Esophagus mucosa (tissue), 1 donor: ENCODE measurements at regions not wholly inside any gene's neighbourhood (a gene's known extent, or its start where the extent isn't known, plus 50 kb on each side); places are given as distances from the start of the nearest gene placed in this dataset.

Source experiments
- ATAC-seq: fragments of 200-7000 bp; cut with Tn5 transposase; one replicate; pipeline ENCODE4 v1.9.1; 2020
- donor health status: DM: yes; HTN: yes; CAD: no.

DNA sequence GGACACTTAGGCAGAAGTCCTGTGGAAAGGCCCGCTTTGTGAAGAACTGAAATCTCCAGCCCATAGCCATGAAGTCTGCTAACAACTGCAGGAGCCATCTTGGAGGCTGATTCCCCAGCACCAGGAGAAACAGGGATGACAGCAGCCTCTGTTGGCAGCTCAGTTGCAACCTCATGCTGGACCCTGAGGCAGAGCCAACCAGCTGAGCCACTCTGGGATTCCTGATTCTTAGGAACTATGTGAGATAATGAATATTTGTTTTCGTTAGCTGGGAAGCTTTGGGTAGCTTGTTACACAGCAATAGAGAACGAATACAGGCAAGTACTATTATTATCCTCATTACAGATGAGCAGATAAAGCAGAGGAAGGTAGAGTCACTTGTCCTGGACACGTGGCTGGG lies 210.5 kb upstream of the ANKH start:
- ATAC-seq: no peak

DNA sequence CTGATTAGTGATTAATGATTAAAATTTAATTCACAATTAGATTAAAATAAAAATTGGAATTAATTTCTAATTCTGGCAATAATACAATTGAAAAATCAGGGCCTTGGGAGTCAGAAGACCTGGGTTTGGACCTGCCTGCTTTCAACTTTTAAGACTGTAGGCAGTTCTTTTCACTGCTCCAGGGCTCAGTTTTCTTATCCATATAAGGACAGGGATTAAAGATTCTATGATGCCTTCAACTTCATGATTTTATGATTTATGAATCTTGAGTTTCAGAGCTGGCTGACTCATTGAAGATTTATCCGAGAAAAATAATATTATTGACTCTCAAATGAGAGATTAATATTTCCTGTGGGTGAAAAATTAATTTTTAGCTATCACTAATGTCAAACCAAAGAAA lies 208.6 kb upstream of the ANKH start:
- ATAC-seq: no peak

DNA sequence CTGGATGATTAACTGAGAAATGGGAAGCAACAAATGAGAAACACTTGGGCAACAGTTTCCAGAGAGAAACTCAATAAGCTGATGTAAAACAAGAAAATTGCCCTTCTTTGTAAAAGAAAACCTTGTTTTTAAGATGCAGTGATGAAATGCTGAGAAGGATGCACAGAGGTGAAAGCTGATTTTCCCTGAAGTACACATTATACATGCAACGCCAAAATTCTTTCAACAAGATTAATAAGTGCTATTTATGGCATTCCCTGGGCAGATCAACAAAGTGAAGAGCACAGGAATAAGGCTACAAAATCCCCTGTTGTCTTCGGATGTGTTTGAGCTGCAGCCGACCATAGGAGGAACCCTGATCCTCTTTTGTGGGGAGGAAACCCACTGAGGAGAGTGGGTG lies 208.0 kb upstream of the ANKH start:
- no peak for ATAC-seq

DNA sequence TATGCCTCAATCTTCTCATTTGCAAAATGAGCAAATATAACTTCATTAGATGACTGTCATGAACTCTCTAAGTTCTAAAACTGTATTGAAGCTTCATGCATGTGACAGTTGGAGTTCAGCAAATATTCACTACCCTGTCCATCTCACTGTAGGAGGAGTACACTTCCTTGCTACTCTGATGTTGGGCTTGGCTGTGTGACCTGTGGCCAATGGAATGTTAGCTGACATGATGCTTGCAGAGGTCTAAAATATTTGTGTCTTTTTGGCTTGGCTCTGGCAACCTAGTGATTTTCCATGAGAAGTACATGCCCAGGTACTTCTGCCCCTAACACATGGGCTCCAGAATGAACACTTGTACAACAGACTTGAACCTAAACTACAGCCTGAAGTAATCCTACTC lies 203.1 kb upstream of the ANKH start:
- no peak for ATAC-seq

DNA sequence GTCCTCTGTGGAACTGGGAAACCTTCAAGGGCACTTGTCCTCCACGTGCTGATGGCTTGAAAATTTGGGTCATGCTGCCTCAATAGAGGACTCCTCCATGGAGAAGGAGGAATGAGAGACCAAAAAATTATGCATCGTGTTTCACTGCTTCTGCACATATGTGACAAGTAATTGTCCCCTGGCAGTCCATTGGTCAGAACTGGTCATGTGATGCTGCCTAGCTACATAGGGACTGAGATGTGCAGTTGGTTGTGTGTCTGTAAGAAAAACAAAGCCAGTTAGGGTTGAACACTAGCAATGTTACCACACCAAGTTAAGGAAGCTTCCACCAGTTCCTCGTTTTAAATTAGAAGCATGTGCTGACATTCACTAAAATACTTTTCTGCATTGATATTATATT lies 201.9 kb upstream of the ANKH start:
- ATAC-seq: no peak

DNA sequence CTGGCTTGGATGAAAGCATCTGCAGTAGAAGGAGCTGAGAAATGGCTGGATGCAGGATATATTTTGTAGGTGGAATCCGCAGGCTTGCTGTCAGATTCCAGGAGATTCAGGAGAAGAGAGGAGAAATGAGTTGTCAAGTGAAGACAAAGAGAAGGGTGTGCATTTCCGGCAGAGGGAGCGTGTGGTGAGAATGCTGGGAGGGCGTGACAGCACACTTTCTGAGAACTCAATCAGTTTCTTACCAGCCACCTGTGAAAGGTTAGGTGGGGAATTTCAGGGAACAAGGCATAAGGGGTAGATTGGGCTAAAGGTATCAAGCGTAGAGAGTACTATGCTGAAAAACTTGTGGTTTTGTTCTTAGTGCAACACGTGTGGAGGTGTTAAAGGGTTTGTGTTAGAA lies 199.3 kb upstream of the ANKH start:
- ATAC-seq: no peak

DNA sequence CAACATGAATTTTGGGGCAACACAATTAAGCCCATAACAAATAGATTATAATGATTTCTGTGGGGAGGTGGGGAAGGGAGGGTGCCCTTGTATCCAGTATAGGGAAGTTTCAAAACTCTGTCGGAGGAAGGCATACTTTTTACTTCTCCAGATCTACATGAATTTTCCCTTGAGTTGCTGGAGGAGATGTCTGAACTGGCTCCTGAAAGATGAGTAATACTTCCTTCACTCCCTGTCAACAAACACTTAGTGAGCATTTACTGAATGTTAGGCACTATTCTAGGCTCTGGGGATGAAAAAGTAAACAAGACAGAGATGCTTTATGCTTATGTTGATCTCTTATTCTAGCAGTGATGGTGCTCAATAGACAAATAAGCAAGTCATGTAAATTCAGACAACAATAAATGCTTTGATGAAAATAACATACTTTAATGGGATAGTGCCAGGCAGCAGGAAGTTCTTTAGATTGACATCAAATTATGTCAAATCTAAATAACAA lies 197.9 kb upstream of the ANKH start:
- ATAC-seq: peak; percentile 46

DNA sequence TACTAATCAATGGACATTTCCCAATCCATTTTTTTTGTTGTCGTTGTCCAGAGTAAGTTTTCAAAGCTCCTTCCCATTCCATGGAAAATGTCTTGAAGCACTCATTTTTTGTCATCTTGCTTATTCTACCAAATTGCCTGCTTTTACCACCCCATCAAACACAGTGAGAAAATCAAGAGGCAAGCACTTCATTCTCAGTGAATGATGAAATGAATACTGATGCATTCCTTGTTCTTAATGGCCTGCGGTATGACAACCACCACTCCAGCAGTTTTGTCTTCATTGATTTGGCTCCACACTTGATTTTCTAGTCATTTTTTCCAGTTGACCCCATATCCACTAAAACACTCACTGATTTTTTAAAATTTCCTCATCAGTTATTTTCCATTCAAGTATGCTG lies 193.5 kb upstream of the ANKH start:
- no peak for ATAC-seq

DNA sequence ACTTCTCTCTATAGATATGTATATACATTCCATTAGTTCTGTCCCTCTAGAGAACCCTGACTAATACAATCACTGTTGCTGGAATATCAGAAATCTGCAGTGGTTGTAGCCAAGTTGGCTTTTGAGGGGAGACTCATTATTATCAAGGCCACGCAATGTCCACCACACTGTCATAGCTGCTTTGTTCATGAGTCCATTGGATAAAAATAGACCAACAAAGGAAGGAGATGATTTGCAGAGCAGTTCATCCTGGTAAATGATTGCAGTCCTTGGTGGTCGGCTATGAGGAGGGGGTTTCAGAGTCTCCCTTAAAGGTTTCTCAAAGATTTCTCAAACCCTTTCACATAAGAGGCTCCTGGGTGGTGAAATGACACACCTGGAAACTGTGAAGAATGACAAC lies 192.8 kb upstream of the ANKH start:
- no peak for ATAC-seq

DNA sequence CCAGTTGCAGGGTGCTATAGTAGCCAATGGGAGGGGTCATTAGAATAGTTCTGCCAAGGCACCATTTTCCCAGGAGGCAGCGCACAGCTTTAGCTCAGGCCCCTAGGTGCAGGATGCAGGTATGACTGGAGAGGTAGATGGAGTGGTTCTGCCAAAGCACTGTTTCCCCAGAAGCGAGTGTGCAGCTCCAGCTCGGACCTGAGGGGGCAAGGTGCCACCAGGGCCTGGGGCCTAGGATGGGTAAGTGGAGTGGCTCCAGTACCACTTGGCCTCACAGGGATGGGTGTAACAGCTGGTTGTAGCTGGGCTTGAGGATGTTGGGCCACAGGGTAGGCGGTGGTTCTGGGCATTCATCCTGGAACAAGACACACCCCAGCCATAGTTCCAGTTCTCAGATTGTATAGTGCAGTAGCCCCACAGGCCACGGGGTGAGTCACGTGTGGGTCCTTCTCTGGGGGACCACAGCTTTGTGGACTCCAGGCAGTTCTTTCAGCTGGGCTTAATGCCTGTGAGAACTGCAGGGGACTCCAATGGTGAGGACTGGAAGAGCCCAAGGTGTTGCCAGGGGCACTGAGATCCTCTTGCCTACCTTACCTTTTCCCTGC lies 185.5 kb upstream of the ANKH start:
- no peak for ATAC-seq

DNA sequence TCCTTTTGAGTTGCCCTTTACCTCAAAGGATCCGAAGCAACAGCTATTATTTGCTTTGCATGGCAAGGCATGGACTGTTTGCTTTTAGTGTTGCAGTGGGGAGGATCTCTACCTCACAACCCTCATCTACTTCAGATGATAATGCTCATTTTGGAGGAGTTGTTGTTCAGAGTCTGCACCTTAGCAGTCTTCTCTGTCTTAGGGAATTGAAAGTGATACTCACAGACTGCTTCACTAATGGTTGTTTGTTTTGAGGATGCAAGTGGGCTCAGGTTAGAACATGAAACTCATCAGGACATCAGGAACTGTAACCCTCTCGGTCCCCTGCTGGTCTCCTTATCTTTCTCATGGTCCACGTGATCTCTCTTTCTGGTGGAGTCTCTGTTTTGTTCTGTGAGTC lies 172.9 kb upstream of the ANKH start:
- no peak for ATAC-seq

DNA sequence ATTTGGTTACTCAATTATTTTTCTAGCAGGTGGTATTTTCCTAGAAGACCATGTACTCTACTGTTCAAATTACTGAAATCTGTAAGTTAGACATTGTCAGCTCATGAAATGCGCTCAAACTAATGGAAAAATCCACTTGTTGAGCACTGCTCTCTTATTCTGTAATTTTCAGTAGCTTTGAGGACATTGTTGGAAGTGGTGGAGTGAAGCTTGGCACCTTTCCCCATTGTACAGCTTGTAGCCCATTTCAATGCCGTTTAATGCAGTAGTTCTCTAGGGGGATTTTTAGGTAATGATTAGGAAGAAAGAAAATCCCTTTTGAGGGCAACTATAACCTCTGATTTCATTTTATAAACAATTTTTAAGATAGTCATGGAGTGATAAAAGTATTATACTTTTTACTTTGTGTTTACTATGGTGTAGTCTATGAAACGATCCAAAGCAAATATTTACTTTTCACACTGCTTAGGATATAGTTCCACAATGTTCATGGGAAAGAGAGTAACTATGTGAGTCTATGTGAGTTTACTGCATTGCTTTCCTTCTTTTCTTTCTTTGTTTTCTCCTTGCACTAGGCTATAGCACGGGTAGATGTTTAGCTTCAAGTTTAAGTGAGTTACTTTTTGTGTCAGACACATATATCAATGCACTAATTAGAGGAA lies 165.8 kb upstream of the ANKH start:
- ATAC-seq: no peak

DNA sequence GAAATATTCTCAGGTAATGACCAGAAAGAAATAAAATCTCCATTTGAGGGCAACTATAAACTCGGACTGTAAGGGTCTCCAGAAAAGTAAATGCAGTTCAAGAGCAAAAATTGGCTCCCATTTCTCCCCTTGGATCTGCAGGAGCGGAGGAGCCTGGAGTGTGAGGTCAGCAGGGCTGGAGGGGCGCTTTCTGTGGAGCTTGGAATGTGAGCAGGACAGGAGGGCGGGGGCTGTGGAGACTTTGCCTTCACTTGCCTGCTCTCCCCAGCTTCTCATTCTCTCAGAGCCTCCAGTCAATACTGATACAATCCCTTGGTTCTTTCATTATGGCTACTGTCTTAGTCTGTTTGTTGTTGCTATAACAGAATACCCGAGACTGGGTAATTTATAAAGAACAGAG lies 162.8 kb upstream of the ANKH start:
- ATAC-seq: no peak

DNA sequence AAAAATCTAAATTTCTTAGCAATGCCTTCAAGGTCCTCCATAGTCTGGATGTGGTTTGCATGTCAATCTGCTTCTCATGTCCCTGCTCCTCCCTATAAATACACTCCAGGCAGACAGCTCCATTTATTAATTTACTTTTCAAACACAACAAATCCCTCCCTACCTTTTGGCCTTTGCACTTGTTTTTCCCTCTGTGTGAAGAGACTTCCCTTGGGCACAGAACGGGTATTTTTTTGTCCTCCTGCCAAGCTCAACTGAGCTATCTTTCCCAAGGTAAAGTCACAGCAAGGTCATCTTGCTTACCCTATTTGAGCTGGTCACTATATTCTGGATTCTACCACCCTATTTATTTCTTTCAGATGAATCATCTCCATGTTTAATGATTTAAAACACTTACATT lies 159.6 kb upstream of the ANKH start:
- no peak for ATAC-seq

DNA sequence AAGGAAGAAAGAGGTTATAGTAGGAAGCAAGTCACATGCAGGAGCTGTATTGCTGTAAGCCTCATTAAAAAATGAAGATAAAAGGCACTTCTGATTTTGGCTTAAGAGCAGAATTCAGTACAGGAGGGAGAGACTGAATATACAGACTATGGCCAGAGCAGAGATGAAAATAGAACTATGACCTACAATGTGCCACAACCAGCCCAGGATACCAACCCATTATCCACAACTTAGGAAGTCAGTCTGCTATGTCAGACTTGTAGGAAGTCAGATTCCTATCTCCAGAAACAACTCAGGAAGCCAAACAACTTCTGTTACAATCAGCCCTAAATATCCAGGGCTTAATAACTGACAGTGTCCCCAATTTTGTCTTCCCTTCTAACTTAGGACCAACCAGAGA lies 156.2 kb upstream of the ANKH start:
- ATAC-seq: no peak

DNA sequence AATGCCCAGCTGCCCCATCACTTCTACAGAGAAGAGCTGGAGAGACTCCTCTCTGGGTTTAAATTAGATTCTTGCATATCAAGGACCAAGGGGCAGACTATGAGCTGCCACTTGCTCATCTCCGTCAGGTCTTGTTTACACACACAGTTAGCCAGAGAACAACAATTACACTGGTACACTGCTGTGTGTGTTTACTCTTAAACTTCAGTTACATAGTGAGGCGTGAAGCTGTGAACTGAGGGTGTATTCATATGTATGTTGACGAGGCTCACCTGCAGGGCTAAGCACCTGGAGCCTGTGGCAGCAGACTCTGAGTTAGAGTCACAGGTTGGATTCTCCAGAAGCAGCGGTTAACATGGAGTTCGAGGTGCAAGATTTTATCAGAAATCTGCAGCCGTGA lies 155.4 kb upstream of the ANKH start:
- no peak for ATAC-seq

DNA sequence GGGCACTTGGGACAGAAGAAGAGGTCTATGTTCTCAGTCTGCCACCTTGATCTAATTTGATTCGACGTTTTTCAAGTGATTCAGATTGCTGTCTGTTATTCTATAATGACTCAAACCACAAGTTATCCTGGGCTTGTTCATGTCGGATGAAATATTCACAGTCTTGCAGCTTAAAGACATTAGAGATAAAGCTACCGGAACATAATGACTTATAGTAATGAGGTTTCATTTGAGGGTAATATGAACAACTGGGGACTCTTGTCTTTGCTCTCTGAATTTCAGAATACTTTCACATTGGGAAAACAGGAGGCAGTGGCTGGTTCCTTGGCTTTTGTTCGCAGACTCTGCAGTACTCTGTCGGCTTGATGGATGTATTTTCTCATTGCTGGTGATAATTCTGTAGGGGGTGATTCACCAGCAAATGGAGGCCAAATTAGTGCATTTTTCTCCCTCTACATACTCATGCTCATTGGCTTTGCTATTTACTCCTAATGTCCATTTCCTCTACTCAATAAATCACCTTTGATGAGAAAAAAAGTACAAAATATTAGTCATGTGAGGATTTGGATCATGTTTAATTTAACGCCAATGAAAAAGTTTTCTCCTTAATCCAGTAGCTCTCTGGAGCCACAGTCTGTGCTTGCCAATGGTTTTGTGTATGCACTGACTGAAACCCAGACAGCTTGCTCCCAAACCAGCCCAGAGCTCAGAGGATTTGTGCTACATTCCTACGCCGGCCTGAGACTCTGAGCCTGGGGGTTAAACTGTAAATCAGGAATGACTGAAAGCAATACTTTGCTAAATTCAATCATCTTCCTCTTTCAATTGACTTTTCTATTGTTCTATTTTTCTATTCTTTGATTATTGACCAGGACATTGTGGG lies 154.7 kb upstream of the ANKH start:
- no peak for ATAC-seq

DNA sequence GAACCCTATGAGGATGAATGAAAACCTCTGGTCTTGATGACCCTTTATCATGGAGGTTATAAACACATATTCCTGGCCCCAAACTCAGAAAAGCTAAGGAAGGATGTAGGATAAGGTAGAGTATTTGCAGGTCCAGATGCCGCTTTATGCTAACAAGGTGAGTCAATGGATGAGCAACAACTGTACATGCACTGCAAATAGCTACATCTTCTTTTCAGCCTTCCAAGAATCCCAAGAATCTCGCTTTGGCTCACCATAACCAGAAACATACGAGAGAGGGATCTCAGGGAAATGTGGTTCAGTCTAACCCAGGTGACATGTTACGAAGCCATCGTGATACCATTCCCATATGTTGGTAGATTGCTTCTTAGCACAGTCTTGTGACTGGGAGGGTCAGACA lies 152.3 kb upstream of the ANKH start:
- ATAC-seq: no peak

DNA sequence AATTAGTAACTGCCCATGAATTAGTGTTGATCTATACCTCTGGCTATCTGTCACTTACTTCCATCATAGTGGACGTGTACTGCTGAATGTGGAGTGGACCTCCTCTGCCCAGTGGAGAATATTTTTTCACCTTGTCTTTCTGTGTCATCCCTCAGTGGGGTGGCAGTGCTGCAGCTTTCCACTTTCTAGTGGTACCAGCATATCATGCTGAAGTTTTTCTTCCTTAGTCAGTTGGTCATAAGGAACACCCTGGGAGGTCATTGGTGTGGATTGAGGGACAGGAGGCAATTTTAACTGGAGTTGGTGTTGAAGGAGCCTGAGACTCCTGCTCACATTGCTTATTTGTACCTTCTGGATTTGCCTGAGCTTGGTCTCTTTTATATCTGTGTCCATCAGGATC lies 151.7 kb upstream of the ANKH start:
- ATAC-seq: no peak

DNA sequence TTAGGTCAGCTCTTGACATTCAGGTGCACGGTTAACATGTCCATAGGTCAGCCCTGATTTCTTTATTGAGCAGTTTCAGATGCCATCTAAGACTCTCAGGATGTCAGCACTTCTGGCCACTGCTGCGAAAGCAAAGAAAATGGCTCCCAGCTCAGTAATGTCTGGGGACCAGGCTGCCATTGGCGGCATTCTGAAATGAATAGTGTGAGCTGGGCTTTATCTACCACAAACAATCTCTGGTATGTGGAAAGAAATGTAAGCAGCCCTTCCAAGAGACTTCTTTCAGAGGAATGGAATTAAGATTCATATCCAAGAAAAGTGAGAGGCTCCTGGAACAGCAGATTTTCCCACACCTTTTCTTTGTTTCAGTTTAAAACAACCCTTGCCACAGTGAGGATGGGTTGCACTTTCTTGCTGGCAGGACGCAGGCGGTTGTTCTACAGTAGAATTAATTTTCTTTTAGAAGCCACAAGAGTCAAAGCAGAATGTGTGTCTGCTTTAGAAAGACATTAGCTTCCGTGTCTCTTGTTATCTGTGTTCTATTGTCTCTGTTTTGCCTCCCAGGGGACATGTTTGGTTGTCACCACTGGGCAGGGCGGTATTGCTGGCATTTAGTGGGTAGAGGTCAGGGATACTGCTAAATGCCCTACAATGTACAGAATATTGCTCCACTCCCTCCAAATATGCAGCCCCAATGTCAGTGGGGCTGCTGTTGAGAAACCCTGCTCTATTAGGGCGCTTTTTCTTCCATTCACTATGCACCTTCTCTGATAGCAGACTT lies 149.9 kb upstream of the ANKH start:
- ATAC-seq: no peak

DNA sequence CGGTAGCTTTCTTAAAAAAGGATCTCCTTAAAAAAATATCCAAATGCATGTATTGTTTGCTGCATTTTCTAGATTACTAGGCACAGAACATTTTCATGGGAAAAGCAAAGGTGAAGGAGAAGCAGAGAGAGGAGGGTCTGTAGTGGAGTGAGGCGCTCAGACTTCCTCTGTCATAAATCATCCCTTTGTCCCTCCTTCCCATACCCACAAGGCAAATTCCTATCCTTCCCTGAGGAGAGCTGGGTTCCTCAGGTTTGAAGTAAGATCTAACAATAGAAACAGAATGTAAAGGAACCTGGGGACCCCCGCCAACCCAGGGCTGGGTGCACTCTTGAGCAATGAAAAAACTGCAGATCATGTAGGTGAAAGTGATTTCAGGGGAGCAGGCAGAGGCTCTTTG lies 149.2 kb upstream of the ANKH start:
- no peak for ATAC-seq

DNA sequence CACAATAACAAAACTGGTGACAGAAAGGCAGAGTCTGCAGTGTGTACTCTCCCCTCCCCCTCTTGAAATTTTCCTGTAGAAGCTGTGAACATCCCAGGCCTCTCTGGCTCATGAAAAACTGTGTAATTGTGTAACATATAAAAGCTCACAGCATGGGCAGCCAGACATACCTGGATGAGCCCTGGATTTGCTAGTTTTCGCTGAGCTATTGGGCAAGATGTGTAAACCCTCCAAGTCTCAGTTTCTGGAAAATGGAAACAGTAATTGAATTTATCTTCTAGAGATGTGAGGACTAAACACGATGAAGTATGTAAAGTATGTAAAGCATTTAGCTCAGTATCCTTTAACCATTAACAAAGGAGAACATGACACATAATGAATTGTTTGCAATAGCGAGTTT lies 143.2 kb upstream of the ANKH start:
- ATAC-seq: no peak
